C4-2B (cell line): ENCODE measurements at regions not wholly inside any gene's neighbourhood (a gene's known extent, or its start where the extent isn't known, plus 50 kb on each side); places are given as distances from the start of the nearest gene placed in this dataset.

Experiments used
- CTCF ChIP-seq: fragments of 450-650 bp; conservative IDR thresholded peaks from 2 replicates; pipeline ENCODE4 v1.5.1; 2017; ENCODE audit warnings: mild to moderate bottlenecking
- ZFX ChIP-seq: fragments of 450-650 bp; IDR thresholded peaks from 2 replicates; pipeline ENCODE4 v1.6.1; 2017

DNA sequence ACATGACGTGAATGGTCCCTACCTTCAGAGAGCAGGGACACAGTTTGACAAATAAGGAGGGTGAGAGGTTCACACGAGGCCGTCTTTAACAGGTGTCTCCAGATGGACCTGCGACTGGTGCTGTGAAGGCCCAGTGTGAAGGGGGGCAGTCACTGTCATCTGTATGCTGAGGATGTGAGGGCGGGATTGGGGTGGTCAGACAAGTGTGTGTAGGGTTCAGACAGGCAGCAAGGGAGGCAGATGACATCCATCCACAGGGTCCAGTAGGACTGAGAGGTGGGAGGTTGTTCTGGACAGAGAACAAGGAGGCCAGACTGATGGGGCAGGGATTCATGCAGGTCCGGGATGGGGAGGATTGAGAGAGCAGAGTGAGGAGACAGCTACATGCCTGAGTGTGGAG, 232.6 kb upstream of the GPR26 start:
- TF ChIP-seq CTCF (no peak), ZFX (no peak)
